ENCODE measurements at regions not wholly inside any gene's neighbourhood (a gene's known extent, or its start where the extent isn't known, plus 50 kb on each side); places are given as distances from the start of the nearest gene placed in this dataset.

DNA sequence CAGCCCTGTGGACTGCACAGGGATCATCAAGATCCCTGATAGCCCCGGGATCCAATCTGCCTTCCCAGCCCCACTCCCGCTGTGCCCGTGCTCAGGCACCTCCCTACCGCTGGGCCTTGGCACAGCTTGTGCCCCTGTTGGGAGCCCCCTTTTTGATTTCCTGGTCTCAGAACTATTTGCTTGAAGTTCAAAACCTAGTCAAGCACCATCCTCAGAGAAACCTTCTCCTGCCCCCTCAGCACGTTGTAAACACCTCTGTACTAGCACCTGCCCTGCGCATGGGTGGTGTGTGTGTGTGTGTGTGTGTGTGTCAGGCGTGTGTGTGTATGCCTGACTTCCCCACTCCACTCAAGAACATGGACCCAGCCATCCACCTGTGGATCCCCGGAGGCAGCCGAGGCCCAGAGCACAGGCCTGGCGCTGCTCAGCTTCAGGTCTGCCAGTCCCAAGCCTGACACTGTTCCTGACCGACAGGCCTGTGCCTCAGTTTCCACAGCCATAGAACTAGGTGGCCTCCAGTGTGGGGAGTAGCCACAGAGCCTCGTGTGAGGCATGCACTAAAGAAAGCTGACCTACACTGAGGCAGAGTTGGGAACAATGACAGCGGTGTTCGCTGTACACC, 65.5 kb downstream of the ADRA2C start:
- no peak for DNase-seq (ENCODE audit: low spot score)

- DNase-seq (ENCODE audit: low spot score), result no peak
Measured at GRCh38 chr4:3832536-3833220, 66.5 kb downstream of the ADRA2C start.

DNA sequence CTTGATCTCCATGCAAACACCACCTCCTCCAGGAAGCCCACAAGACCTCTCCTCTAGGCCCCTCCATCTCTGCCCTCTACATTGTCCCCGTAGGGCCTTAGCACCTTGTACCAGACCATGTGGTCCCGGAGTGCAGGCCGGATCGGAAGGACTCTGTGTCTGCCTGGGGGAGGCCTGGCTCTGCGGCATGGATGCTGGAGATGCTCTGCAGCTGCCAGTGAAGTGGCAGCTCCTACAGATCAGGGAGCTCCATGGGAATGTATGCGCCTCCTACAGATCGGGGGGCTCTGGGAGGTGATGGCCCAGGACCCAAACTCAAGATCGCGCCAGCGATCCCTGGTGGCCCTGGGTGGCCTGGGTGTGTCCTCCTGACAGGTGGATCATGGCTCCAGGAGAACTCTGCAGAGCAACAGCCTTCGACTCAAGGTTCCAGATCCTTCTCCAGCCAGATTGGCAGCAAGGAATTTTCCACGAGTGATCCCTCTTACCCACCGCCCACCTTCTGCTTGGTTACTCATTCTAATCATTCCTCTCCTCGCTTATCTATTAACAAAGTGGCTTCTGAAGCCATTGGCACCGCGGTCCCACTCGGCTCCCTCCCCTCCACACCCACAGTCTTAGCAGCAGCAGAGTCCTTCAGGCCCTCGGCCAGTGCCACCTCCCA, 67.3 kb downstream of the ADRA2C start:
- no peak for DNase-seq (ENCODE audit: low spot score)

DNA sequence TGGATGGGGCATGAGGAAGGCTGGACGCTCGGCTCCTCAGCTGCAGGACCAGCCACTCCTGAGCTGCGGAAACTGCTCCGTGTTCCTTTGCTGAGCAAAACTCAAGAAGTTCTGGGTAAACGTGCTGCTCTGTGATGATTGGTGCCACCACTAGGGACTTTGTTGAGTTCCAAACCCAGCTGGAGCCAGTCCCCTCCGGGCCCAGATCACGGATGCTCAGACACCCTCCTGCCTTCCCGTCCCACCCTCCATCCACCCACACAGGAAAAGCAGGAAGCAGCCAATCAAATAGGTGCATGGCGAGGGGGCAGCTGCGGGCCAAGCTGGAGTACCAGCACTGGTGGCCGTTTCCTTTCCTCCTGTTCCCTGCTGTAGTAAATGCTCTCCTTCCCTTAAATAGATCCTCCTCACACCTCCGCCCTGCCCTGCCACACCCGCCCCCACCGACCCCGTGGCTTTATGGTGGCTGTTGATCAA, 68.0 kb downstream of the ADRA2C start:
- DNase-seq (ENCODE audit: low spot score), result no peak

- DNase-seq (ENCODE audit: low spot score), result no peak
Measured at GRCh38 chr4:3834663-3835521, 68.7 kb downstream of the ADRA2C start.

DNA sequence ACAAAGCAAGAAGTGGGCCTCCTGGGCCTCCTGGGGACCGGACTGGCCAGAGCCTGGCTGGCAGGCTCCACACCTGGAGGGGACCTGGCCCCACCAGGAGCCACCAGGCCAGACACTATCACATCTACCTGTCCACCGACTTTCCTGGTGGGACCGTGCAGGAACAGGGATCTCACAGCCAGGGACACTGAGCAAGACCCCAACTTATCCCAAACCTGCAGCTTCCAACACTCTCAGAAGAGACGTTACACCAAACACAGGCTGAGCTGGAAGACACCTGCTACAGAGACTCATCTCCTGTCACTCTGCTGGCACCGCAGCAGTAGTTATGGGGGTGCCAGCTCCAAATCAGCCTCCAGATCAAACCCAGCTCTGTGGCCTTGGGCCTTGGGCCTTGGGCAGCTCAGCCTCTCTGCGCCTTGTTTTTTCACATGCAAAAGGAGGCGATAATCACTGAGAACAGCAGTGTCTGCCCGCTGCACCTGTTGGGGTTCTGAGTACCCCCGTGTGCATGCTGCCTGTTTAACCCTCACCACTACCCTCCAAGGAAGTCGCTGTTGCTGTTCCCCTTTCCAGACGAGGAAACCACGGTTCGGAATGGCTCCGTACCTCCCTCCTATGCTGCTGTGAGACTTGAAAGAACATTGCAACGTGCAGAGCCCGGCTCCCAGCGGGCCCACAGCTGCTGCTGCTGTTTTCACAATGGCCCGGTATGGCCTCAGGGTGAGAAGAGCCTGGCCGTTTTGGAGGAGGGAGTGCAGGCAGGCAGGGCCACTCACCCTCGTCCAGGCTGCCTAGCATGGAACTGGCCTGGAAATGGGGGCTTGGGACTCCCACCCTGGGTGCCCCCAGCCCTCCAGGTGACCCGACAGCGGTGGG, 69.6 kb downstream of the ADRA2C start:
- no peak for DNase-seq (ENCODE audit: low spot score)

GRCh38 chr4:3836406-3836755, 70.2 kb downstream of the ADRA2C start:
- DNase-seq (ENCODE audit: low spot score), result no peak

DNA sequence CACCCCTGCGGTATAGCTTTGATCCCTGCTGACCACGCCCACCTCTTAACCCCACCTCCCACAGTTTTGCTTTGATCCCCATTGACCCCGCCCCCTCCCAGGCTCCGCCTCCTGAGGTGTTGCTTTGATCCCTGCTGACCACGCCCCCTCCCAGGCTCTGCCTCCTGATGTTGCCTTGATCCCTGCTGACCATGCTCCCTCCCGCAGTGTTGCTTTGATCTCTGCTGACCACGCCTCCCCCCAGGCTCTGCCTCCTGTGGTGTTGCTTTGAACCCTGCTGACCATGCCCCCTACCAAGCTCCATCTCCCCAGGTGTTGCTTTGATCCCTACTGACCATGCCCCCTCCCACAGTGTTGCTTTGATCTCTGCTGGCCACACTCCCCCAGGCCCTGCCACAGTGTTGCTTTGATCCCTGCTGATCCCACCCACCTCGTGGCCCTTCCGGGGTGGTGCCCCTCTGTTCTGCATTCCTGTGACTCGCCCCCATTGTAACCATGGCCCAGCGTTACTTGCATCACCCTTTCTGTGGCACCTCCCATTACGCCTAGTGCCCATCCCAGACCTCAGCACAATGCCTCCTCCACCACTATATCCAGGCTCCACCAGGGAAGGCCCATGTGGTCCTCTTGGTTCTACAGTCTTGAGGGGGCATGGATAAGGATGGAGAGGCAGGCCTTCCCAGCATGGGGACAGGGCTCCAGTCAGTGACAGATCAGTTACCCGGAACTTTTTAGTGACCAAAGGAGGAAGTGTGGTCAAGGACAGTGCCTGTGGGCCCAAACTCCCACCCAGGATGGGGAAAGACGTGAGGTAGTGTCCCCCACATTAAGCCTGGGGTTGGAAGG, 70.8 kb downstream of the ADRA2C start:
- DNase-seq (ENCODE audit: low spot score), result no peak

DNA sequence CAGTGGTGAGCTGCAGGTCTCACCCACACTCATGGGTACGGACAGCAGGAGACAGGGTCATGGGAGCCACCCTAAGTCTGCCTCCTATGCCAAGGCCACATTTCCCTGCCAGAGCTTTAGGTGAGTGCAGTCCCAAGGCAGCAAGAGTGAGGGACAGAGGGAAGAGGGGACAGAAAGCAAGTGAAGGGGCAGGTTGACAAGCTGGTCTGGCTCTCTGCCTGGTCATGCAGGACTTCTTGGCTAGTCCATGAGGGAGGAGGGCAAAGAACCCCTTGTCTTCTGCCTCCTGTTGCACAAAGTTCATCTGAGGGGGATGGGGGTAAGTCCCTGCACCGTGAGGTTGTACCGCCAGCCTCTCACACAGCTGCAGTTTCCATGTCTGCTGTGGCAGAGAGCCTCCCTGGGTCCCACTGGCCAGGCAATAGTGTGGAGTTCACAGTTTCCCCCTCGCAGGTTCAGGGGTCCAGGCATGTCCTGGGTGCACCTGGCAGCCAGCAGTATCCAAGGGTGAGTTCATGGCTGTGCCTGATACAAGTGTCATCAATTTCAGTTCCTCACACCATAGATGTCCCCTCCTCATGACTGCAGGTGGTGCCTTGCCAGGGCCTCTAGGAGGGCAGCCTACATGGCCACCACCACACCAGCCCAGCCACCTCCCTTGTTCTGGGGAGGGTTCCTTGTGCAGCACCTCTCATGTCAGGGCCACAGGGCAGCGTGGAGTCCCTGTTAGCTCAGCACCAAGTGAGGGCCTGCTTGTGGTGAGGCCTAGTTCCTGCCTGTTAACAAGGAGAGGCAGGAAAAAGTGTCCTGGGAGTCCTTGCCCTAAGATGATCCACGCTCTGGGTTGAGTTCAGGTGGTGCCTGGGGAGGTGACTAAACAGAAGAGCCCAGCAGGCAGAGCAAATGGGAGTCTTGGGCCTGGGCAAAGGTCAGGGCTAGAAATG, 72.5 kb downstream of the ADRA2C start:
- no peak for DNase-seq (ENCODE audit: low spot score)

GRCh38 chr4:3845094-3845743, 79.0 kb downstream of the ADRA2C start:
- no peak for DNase-seq (ENCODE audit: low spot score)

DNA sequence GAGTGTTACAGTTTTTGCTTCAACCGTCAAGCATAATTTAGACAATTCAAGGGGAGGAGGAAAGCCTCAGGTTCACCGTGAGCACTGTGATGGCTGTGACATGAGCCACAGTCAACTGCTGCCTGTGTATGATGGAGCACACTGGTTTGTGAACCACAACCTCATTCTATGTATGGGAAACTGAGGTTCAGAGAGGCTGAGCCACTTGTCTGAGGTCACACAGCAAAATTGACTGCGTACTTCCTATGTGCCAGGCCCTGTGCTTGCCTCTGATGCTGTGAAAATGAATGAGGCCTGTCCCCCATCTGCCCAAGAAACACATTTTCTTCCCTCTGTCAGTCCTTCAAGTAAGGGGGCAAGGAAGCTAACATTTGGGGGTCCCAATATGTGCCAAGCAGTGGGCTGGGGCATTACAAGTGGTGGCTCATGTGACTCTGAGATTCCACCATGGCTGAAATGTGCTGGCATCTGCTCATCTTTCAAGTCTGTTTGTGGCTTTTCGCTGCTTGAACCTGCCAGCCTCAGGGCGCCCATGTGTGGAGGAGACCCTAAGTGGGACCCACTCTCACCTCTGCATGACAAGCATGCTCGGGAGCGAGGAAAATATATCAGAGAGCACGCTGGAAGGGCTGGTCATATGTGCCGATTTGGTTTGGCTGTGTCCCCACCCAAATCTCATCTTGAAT, 79.7 kb downstream of the ADRA2C start:
- no peak for DNase-seq (ENCODE audit: low spot score)

DNA sequence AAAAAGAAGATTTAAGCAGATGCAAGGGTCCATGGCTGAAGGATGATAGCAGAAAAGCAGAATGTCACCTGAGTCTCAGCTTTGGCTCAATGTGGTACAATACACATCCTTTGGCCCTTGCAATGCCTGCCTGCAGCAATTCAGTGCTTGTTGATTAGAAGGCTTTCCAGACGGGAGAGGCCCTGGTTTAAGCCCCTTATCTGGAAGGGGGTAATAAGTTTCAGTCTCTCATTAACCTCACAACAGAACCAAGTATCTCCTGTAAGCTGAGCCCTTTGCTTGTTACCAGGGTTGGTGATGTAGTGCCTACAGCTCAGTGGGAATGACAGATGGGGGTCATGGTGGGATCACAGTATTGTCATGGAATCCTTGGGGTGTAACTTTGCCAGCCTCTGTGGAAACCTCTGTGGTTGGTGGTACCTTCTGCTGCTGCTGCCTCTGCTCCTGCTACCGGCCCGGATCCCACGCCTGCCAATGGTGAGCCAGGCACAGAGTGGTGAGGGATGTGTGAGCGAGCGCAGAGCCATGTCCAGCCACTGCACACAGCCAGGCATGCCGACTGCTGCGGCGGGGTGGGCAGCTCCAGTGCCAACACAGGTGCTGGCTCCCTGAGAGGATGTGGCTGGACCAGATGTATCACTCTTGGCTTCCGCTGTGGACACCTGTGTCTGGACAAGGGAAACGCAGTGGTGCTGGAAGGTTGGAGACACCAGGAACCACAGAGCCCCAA, 81.2 kb downstream of the ADRA2C start:
- no peak for DNase-seq (ENCODE audit: low spot score)

GRCh38 chr4:3848323-3848722, 82.1 kb downstream of the ADRA2C start:
- DNase-seq (ENCODE audit: low spot score), result no peak

- no peak for DNase-seq (ENCODE audit: low spot score)
Measured at GRCh38 chr4:3849140-3849539, 83.0 kb downstream of the ADRA2C start.

- no peak for DNase-seq (ENCODE audit: low spot score)
Measured at GRCh38 chr4:3850128-3850527, 83.9 kb downstream of the ADRA2C start.

DNA sequence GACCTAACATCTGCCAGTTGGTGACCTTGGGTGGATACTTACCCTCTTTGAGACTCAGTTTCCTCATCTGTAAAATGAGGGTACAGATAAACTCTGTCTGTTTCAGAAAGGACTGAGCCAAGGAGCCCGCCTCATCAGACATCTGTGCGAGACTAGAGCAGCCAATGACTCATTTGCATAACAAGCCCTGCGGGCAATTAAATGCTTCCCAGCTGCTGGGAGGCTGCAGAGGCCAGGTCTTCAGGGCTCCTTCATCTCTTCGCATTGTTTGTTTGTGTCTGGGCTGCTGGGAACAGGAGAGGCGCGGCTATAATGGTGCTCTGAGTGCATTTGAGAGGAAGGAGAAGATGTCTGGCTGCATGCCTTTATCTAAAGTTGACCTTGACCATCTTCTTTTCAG, 85.0 kb downstream of the ADRA2C start:
- no peak for DNase-seq (ENCODE audit: low spot score)

GRCh38 chr4:3851881-3852280, 85.7 kb downstream of the ADRA2C start:
- DNase-seq (ENCODE audit: low spot score), result no peak

DNA sequence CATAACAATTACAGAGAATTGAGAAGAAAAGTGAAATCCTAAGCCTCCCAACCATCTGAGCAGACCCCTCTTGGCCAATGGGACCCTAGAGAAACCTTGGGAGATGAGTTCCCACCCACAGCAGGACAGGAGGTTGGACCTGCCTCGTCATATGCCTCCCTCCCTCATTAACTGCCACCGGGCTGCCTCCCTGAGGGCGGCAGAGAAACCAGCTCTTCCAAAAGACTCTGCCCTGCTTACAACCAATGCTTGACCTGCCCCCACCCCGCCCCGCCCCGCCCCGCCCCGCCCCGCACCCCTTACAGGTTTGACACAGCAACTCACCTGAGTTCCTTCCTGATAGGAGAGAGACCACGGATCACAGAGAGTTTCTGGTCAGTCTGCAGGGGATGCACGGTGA, 86.1 kb downstream of the ADRA2C start:
- DNase-seq (ENCODE audit: low spot score), result no peak

Measured in D341Med (cell line).